ENCODE measurements at regions not wholly inside any gene's neighbourhood (a gene's known extent, or its start where the extent isn't known, plus 50 kb on each side); places are given as distances from the start of the nearest gene placed in this dataset.
A peak's percentile ranks its signal among the peaks of the same experiment; 100 is the strongest.

DNA sequence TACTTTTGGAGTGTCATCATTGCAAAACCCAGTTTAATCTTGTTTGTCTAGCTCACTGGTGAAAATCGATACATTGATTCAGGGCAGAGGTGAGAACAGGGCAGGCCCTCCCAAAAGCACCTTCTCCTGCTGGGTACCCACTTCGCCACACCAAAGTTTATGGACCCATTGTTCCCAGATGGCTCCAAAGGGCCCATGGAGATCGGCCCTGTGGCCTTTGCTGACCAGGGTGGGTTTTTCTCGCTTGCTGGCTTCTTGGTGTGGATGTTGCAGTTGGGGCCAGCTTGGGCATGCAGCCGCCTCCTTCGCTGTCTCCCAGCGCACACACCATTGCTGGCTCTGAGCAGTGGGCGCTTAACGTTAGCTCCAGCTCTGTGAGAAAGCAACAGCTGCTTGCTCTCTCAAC, 178.1 kb upstream of the PDE10A start:
- H3K27me3 ChIP-seq (ENCODE audit: insufficient read depth) = no peaks in the 10 kb centered on the region
- no peaks in the 10 kb centered on the region for H3K27me3 Mint-ChIP-seq (ENCODE audit: insufficient read depth, low read depth, poor library complexity)
- H3K4me3 ChIP-seq = no peak overlapping the region
- no peaks in the 10 kb centered on the region; the same call in 1 of the 2 replicates for H3K9me2 ChIP-seq (ENCODE audit: insufficient read depth)
- H3K27ac ChIP-seq (ENCODE audit: low read depth) = no peak overlapping the region
- H4K20me1 ChIP-seq (replicated peaks; ENCODE audit: insufficient read depth) = no peaks in the 10 kb centered on the region
- H3K27ac Mint-ChIP-seq = no peak overlapping the region
- no peaks in the 10 kb centered on the region for H3K79me2 ChIP-seq (replicated peaks; ENCODE audit: insufficient read depth)
- peak overlapping the region; percentile 70; the same call in 1 of the 2 replicates for H3K4me2 ChIP-seq
- no peaks in the 10 kb centered on the region for H3K36me3 Mint-ChIP-seq (ENCODE audit: low read depth)
- peak; percentile 15; the same call in 1 of the 3 replicates for ATAC-seq
- H3K4me1 ChIP-seq (ENCODE audit: insufficient read depth) = peaks cover 44% of the 10 kb centered on the region
- no peaks in the 10 kb centered on the region for H3F3A ChIP-seq (replicated peaks; ENCODE audit: low read depth)
- no peak for DNase-seq (ENCODE audit: low spot score)
- no peaks in the 10 kb centered on the region for H3K36me3 ChIP-seq (ENCODE audit: insufficient read depth)
- H3K4me1 Mint-ChIP-seq = peaks cover 50% of the 10 kb centered on the region
- H2AFZ ChIP-seq = peak overlapping the region; percentile 89; the same call in 1 of the 2 replicates
- H3K4me3 Mint-ChIP-seq = no peak overlapping the region
- TF ChIP-seq EZH2 (IDR thresholded peaks at IDR 0.05; ENCODE audit: low read depth, unreplicated experiment) = no peak
- TF ChIP-seq JUNB (IDR thresholded peaks at IDR 0.05; ENCODE audit: unreplicated experiment) = no peak
- TF ChIP-seq ZNF331 (CRISPR knock-in tag; IDR thresholded peaks at IDR 0.05; ENCODE audit: low read depth) = no peak
- TF ChIP-seq, protein P1, sequence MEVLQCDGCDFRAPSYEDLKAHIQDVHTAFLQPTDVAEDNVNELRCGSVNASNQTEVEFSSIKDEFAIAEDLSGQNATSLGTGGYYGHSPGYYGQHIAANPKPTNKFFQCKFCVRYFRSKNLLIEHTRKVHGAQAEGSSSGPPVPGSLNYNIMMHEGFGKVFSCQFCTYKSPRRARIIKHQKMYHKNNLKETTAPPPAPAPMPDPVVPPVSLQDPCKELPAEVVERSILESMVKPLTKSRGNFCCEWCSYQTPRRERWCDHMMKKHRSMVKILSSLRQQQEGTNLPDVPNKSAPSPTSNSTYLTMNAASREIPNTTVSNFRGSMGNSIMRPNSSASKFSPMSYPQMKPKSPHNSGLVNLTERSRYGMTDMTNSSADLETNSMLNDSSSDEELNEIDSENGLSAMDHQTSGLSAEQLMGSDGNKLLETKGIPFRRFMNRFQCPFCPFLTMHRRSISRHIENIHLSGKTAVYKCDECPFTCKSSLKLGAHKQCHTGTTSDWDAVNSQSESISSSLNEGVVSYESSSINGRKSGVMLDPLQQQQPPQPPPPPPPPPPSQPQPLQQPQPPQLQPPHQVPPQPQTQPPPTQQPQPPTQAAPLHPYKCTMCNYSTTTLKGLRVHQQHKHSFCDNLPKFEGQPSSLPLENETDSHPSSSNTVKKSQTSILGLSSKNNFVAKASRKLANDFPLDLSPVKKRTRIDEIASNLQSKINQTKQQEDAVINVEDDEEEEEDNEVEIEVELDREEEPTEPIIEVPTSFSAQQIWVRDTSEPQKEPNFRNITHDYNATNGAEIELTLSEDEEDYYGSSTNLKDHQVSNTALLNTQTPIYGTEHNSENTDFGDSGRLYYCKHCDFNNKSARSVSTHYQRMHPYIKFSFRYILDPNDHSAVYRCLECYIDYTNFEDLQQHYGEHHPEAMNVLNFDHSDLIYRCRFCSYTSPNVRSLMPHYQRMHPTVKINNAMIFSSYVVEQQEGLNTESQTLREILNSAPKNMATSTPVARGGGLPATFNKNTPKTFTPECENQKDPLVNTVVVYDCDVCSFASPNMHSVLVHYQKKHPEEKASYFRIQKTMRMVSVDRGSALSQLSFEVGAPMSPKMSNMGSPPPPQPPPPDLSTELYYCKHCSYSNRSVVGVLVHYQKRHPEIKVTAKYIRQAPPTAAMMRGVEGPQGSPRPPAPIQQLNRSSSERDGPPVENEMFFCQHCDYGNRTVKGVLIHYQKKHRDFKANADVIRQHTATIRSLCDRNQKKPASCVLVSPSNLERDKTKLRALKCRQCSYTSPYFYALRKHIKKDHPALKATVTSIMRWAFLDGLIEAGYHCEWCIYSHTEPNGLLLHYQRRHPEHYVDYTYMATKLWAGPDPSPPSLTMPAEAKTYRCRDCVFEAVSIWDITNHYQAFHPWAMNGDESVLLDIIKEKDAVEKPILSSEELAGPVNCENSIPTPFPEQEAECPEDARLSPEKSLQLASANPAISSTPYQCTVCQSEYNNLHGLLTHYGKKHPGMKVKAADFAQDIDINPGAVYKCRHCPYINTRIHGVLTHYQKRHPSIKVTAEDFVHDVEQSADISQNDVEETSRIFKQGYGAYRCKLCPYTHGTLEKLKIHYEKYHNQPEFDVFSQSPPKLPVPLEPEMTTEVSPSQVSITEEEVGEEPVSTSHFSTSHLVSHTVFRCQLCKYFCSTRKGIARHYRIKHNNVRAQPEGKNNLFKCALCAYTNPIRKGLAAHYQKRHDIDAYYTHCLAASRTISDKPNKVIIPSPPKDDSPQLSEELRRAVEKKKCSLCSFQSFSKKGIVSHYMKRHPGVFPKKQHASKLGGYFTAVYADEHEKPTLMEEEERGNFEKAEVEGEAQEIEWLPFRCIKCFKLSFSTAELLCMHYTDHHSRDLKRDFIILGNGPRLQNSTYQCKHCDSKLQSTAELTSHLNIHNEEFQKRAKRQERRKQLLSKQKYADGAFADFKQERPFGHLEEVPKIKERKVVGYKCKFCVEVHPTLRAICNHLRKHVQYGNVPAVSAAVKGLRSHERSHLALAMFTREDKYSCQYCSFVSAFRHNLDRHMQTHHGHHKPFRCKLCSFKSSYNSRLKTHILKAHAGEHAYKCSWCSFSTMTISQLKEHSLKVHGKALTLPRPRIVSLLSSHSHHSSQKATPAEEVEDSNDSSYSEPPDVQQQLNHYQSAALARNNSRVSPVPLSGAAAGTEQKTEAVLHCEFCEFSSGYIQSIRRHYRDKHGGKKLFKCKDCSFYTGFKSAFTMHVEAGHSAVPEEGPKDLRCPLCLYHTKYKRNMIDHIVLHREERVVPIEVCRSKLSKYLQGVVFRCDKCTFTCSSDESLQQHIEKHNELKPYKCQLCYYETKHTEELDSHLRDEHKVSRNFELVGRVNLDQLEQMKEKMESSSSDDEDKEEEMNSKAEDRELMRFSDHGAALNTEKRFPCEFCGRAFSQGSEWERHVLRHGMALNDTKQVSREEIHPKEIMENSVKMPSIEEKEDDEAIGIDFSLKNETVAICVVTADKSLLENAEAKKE (CRISPR knock-in tag; IDR thresholded peaks at IDR 0.05) = no peak
- TF ChIP-seq EZH2phosphoT487 (IDR thresholded peaks at IDR 0.05; ENCODE audit: unreplicated experiment) = no peak
- no peak for TF ChIP-seq NANOG (IDR thresholded peaks at IDR 0.05; ENCODE audit: borderline replicate concordance)
- no peak for TF ChIP-seq POLR2AphosphoS5 (IDR thresholded peaks at IDR 0.05; ENCODE audit: low read depth)
- TF ChIP-seq, protein P2, sequence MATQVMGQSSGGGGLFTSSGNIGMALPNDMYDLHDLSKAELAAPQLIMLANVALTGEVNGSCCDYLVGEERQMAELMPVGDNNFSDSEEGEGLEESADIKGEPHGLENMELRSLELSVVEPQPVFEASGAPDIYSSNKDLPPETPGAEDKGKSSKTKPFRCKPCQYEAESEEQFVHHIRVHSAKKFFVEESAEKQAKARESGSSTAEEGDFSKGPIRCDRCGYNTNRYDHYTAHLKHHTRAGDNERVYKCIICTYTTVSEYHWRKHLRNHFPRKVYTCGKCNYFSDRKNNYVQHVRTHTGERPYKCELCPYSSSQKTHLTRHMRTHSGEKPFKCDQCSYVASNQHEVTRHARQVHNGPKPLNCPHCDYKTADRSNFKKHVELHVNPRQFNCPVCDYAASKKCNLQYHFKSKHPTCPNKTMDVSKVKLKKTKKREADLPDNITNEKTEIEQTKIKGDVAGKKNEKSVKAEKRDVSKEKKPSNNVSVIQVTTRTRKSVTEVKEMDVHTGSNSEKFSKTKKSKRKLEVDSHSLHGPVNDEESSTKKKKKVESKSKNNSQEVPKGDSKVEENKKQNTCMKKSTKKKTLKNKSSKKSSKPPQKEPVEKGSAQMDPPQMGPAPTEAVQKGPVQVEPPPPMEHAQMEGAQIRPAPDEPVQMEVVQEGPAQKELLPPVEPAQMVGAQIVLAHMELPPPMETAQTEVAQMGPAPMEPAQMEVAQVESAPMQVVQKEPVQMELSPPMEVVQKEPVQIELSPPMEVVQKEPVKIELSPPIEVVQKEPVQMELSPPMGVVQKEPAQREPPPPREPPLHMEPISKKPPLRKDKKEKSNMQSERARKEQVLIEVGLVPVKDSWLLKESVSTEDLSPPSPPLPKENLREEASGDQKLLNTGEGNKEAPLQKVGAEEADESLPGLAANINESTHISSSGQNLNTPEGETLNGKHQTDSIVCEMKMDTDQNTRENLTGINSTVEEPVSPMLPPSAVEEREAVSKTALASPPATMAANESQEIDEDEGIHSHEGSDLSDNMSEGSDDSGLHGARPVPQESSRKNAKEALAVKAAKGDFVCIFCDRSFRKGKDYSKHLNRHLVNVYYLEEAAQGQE (IDR thresholded peaks at IDR 0.05; ENCODE audit: unreplicated experiment) = no peak
- no peak for TF ChIP-seq STAT1 (IDR thresholded peaks at IDR 0.05; ENCODE audit: unreplicated experiment)
- no peak for TF ChIP-seq CREB1 (CRISPR knock-in tag; IDR thresholded peaks at IDR 0.05; ENCODE audit: low read depth)
- H3K9me3 Mint-ChIP-seq = peaks cover 4% of the 10 kb centered on the region; the same call in 1 of the 3 replicates

All from GM23338 (cell line).